Smooth muscle cell (in vitro differentiated cells): ENCODE measurements at regions not wholly inside any gene's neighbourhood (a gene's known extent, or its start where the extent isn't known, plus 50 kb on each side); places are given as distances from the start of the nearest gene placed in this dataset.

Experiments
- DNase-seq: peaks from one replicate; lab custom pipeline; 2025; ENCODE audit not compliant: unreplicated experiment; lab: John Stamatoyannopoulos, UW
- H2AFZ ChIP-seq: fragments of 200-600 bp; sonication (generic); 2 replicates; pipeline ENCODE4 v1.6.0; 2016; ENCODE audit warnings: antibody characterized with exemption, low read depth, mild to moderate bottlenecking
- H3F3A ChIP-seq: fragments of 200-600 bp; sonication (generic); 2 replicates; pipeline ENCODE4 v1.6.0; 2017; ENCODE audit warnings: antibody characterized with exemption, low read depth
- H3K27ac ChIP-seq: fragments of 200-600 bp; sonication (generic); 2 replicates; pipeline ENCODE4 v1.5.1; 2016; ENCODE audit warnings: low read depth, mild to moderate bottlenecking
- H3K27me3 ChIP-seq: fragments of 200-600 bp; sonication (generic); 2 replicates; pipeline ENCODE4 v1.6.1; 2016; ENCODE audit warnings: low read depth, mild to moderate bottlenecking
- H3K36me3 ChIP-seq: fragments of 200-600 bp; sonication (generic); 2 replicates; pipeline ENCODE4 v1.5.1; 2016; ENCODE audit warnings: low read depth
- H3K4me1 ChIP-seq: fragments of 200-600 bp; sonication (generic); 2 replicates; pipeline ENCODE4 v1.5.1; 2016; ENCODE audit warnings: low read depth
- H3K4me2 ChIP-seq: fragments of 200-600 bp; sonication (generic); 2 replicates; pipeline ENCODE4 v1.6.0; 2016; ENCODE audit warnings: mild to moderate bottlenecking
- H3K4me3 ChIP-seq: fragments of 200-600 bp; sonication (generic); 2 replicates; pipeline ENCODE4 v1.5.1; 2016; ENCODE audit warnings: mild to moderate bottlenecking
- H3K79me2 ChIP-seq: fragments of 200-600 bp; sonication (generic); 2 replicates; pipeline ENCODE4 v1.6.0; 2016; ENCODE audit warnings: low read depth, mild to moderate bottlenecking
- H3K9ac ChIP-seq: fragments of 200-600 bp; sonication (generic); 2 replicates; pipeline ENCODE4 v1.6.0; 2016; ENCODE audit warnings: low read depth
- H3K9me3 ChIP-seq: fragments of 200-600 bp; sonication (generic); replicated peaks from 2 replicates; pipeline ENCODE4 v1.5.1; 2016; ENCODE audit warnings: low read depth
- H4K20me1 ChIP-seq: fragments of 200-600 bp; sonication (generic); 2 replicates; pipeline ENCODE4 v1.6.0; 2016; ENCODE audit warnings: low read depth
- CTCF ChIP-seq: fragments of 200-600 bp; sonication (generic); IDR thresholded peaks from 2 replicates; pipeline ENCODE4 v1.5.1; 2017; ENCODE audit warnings: borderline replicate concordance, mild to moderate bottlenecking, antibody characterized with exemption; ENCODE audit not compliant: insufficient read depth, poor library complexity, severe bottlenecking
- WGBS: methylation state at CpG from one replicate; pipeline ENCODE4 v1.1.7; 2016; ENCODE audit warnings: low lambda C conversion rate; 5-methylcytosine and 5-hydroxymethylcytosine counted together

- TF ChIP-seq CTCF: no peak
- 94% methylated on average over 3 of the region's 3 CpGs for WGBS
- no peak overlapping the region for H3K4me2 ChIP-seq
Measured at GRCh38 chr12:92324849-92325500, 179.3 kb upstream of the BTG1 start.

GRCh38 chr12:92312463-92312964, 166.9 kb upstream of the BTG1 start:
- Histone ChIP-seq H3F3A (no peaks in the 10 kb centered on the region), H3K4me2 (no peak overlapping the region), H3K4me3 (no peak overlapping the region), H3K4me1 (no peaks in the 10 kb centered on the region), H4K20me1 (no peaks in the 10 kb centered on the region), H2AFZ (no peak overlapping the region), H3K79me2 (no peaks in the 10 kb centered on the region), H3K36me3 (no peaks in the 10 kb centered on the region), H3K9me3 (no peaks in the 10 kb centered on the region), H3K27ac (no peak overlapping the region), H3K27me3 (no peaks in the 10 kb centered on the region), H3K9ac (no peak overlapping the region)
- TF ChIP-seq CTCF: no peak
- WGBS: 94% methylated on average over 2 of the region's 2 CpGs
- no peak for DNase-seq

More at GRCh38 chr12:92324849-92325500, 179.3 kb upstream of the BTG1 start:
- no peak overlapping the region for H2AFZ ChIP-seq
- no peaks in the 10 kb centered on the region for H3K9me3 ChIP-seq
- no peak overlapping the region for H3K9ac ChIP-seq
- no peaks in the 10 kb centered on the region for H3K79me2 ChIP-seq
- H3K4me3 ChIP-seq: no peak overlapping the region
- no peaks in the 10 kb centered on the region for H3F3A ChIP-seq
- H3K27ac ChIP-seq: no peak overlapping the region
- no peaks in the 10 kb centered on the region for H3K36me3 ChIP-seq
- DNase-seq: no peak
- no peaks in the 10 kb centered on the region for H3K4me1 ChIP-seq
- H3K27me3 ChIP-seq: no peaks in the 10 kb centered on the region
- H4K20me1 ChIP-seq: no peaks in the 10 kb centered on the region

GRCh38 chr12:92304371-92305055, 158.9 kb upstream of the BTG1 start:
- no peak for TF ChIP-seq CTCF
- Histone ChIP-seq H3K4me3 (no peak overlapping the region), H3K79me2 (no peaks in the 10 kb centered on the region), H3K9ac (no peak overlapping the region), H3K4me2 (peak overlapping the region; percentile 12), H3F3A (no peaks in the 10 kb centered on the region), H2AFZ (peak overlapping the region; percentile 15), H4K20me1 (no peaks in the 10 kb centered on the region), H3K4me1 (peaks cover 29% of the 10 kb centered on the region), H3K27me3 (no peaks in the 10 kb centered on the region), H3K36me3 (no peaks in the 10 kb centered on the region), H3K27ac (no peak overlapping the region), H3K9me3 (no peaks in the 10 kb centered on the region)
- WGBS: 31% methylated on average over 5 of the region's 5 CpGs
- DNase-seq: no peak
